NCI-H187 treated with DMSO at 0.1 percent for 48 hours (cell line): ENCODE measurements at regions not wholly inside any gene's neighbourhood (a gene's known extent, or its start where the extent isn't known, plus 50 kb on each side); places are given as distances from the start of the nearest gene placed in this dataset.
A peak's percentile ranks its signal among the peaks of the same experiment; 100 is the strongest.

Experiments used
- DNase-seq: peaks from one replicate; lab custom pipeline; 2025; lab: John Stamatoyannopoulos, UW

DNA sequence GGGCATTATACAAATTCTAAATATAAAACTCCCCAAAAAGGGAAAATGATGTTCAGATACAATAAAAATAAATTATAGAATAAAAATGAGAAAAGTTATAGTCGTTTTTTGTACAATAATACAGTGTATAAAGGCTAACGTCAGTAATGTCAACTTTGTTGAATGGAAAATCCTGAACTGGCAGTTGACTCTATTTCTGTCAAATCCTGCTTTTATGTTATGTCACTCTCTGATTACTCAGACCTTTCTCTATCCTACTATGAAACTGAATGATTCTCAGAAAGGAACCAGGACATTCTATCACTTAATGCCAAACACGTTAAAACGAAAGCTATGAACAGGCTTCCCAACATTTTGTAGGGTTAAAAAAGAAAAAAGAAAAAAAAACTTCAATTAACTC is 636.4 kb downstream of the USP25 start:
- DNase-seq = no peak

GRCh38 chr21:16367079-16367478 is 637.3 kb downstream of the USP25 start:
- DNase-seq = no peak

DNA sequence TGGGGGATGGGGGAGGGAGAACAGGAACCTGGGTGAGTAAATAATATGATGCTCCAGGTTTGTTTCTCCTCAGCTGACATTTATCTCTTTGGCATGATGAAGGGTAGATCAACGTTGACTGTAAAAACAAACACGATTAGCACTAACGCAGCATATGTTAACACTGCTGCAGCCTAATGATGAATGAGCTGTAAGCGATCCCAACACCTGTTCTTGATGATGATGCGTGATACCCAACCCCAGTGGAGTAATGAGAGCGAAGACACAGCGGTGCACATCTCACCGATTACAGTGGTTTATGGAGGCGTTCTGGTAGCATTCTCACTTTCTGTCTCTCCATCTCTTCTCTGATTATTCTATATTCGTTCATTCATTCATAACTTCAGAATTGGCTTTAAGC is 640.4 kb downstream of the USP25 start:
- DNase-seq = no peak

DNA sequence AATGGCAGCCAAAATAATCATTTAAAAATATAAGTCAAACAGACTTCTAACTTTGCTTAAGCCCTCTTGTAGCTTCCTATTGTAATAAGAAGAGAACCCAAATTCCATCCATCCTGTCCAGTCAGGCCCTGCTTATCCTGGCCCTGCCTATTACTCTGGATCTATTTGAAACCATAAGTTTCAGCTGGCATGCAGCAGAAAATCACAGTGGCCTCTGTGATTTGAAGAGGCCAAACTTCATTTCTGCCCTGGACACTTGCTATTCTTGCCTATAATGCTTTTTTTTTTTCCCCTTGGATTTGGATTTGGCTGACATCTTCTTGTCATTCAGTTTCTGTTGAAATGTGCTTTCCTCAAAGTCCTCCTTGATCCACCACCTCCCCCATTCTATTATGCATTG is 642.8 kb downstream of the USP25 start:
- DNase-seq = no peak

GRCh38 chr21:16376673-16377072 is 646.9 kb downstream of the USP25 start:
- no peak for DNase-seq

DNA sequence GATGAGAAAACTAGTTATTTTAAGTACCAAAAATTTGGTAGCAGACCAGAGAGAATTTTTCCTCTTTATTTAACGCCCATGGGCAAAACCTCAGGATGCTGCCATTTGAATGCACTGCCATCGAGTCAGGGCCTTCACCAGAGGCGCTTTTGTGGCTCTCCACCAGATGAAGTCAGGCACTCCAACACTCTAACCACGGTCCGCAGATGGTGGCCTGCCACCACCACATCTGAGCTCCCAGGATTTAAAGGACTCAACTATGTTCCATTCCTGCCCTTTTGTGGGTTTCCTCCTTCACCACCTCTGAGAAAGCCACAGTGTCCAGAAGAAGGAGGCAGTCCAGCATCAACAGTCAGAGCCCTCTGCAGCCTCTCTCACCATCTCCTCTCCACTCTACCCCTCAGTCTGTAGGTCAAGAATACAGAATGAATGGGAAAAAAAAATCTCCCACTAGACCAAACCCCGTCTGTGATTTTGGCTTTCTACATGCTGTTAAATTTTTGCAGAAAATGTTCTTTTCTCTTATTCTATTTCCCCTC is 647.4 kb downstream of the USP25 start:
- DNase-seq = no peak

- no peak for DNase-seq
These were observed 648.1 kb downstream of the USP25 start for GRCh38 chr21:16377857-16378256.

- no peak for DNase-seq
These were observed 648.7 kb downstream of the USP25 start for GRCh38 chr21:16378525-16378924.

DNA sequence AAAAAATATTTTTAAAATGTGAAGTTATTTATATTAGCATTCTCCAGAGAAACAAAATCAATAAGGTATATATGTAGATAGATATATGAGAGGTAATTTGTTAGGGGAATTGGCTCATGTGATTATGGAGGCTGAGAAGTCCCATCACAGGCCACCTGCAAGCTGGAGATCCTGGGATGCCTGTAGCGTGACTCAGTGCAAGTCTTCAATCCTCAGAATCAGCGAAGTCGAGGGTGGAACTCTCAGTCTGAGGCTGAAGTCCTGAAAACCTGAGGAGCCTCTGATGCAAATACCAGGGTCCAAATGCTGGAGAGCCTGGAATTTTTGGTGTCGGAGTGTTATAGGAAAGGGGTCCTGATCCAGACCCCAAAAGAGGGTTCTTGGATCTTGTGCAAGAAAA is 658.5 kb downstream of the USP25 start:
- no peak for DNase-seq

DNA sequence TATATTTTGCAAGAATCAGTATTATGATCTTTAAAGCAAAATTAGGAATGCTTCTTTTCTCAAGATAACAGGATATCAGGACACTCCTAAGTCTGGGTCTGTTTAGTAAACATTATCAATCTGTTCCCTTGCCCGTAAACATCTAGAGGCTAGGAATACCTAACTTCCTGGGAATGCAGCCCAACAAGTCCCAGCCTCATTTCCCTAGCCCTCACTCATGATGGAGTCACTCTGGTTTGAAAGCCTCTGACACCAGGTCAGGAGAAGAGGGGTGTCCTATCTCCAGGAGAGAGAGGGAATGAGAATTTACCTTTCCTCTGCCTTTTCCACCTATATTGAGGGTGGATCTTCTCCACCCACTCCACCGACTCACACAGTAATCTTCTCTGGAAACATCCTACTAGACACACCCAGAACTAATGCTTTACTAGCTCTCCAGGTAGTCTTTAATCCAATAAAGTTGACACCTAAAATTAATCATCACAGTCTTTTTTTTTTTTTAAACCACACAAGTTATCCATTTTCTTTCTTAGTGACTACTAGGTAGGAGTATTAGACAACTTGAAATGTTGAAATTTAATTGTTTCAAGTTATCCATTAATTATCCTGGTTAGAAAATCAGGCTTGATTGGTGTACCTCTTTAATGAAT is 659.3 kb downstream of the USP25 start:
- DNase-seq = no peak

GRCh38 chr21:16389643-16390042 is 659.9 kb downstream of the USP25 start:
- DNase-seq = no peak

DNA sequence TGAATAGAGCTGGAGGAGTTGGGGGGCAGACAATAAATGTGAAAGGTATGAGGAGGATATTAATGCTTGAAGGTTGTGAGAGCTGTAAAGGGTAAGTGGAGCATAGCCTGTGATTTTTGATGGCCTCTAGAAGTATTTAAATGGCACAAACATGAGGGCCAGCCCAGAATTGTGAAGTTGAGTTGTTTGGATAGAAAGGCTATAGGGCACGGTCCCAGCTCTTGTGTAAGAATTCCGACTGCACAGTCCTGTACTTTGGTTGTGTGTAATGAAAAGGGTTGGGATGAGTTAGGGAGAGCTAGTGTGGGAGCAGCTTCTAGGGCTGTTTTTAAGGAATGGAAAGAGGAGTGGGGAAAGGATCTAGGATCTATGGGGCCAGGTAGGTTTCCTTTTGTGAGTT is 665.5 kb downstream of the USP25 start:
- no peak for DNase-seq

DNA sequence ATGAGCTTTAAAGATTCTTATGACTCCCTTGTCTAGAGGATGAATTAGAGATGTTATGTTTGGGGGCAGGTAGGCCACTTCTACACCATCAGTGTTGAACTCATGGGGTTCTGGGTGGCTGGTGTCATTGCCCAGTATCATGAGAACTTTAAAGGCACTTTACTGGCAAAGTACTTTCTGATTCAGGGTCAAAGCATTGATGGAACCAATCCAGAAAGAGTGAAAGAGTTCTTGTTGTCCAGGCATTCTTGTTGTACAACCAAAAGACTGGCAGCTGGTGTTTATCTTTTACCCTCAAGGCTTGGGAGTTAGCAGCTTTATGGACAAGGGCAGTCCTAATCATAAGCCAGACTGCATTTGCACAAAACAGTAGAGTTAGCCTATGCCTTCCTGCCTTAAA is 673.0 kb downstream of the USP25 start:
- no peak for DNase-seq

- DNase-seq = no peak
These were observed 675.0 kb downstream of the USP25 start for GRCh38 chr21:16404776-16405175.

GRCh38 chr21:16406355-16406754 is 676.6 kb downstream of the USP25 start:
- no peak for DNase-seq

- DNase-seq = no peak
These were observed 677.8 kb downstream of the USP25 start for GRCh38 chr21:16407403-16408240.

DNA sequence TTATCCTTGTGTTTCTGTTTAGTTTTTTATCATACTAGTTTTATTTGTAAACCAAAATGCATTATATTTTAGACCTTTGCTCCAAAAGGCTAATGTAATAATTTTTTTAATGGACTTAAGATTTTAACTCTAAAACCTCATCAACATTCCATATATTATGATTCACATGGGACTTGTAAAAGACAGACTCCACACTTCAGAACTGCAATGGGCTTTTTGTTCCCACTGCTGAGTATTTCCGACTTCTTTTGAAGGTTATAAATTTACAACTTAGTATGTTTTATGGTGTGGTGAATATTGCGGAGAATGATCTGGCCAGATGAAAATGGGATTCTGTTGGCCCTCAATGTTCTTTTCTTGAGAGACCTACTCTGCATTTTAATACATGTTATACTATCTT is 678.5 kb downstream of the USP25 start:
- DNase-seq = no peak

- DNase-seq = no peak
These were observed 679.6 kb downstream of the USP25 start for GRCh38 chr21:16409352-16409751.

DNA sequence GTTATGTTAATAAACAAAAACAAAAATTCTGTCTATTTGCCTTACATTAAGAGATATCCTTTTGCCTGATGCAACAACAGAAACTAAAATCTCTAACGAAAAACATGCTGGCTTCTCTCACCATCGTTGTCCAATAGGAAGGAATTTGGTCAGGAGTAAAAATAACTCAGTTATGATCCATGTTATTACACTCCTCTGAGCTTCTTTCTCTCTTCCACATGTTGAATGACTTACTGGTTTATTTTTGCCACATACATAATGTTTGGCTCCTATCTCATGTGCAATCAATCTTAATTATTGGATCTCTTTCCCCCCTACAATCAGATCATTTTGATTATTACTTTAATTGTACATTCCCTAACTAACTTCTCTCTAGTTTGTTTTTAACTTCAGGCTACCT is 688.4 kb downstream of the USP25 start:
- DNase-seq = no peak

DNA sequence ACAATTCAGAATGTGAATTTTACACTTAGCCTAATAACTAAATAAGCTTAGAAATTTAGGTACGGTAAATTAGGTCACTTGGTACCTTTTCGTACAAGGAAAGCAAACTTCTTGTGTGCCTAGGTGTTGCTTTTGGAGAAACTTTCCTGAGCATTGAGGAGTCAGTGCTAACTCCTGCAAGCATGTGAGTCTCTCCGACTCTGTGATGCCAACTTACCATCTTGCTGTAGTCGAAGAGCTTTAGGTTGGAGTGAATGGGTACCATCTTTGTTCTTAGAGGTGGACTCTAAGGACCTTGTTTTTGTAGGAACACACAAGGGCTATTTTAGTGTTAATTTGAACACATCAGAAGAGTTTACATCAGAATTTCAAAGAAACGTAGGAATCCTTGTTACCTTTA is 688.9 kb downstream of the USP25 start:
- DNase-seq = no peak

DNA sequence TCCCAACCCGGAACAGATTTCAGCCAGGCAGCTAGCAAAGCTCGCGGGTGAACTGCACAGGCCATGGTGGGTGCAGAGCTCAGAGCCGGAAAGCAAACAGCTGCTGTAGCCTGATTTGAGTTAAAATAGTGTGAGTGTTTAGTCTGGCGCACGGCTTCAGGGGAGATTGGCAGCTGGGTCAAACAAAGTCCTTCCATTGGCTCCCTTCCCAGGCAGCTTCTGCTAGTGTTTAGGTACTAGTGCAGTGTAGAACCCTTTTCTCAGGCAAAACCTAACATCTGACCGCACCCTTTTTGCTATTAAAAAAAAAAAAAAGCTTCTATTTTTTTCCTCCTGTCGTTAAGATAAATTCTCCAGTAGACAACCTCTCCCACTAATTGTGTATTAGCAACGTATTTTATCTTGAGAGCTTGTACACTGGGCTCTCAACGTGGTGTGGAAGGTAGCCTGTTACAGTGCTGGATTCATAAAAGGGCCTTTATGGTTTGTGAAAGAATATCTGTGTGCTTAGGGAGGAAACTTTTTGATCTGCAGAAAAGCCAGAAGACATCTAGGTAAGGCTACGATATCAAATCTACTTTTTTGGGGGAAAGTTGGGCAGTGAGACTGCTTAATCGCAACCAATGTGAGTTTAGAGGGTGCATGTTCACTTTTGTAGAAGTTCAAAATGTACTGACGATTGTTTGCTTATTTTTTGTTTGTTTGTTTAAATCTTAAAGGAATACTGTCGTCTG is 689.6 kb downstream of the USP25 start:
- DNase-seq = peak; percentile 22

GRCh38 chr21:16420031-16420724 is 690.4 kb downstream of the USP25 start:
- DNase-seq = no peak
